HL-60 (cell line): ENCODE measurements at regions not wholly inside any gene's neighbourhood (a gene's known extent, or its start where the extent isn't known, plus 50 kb on each side); places are given as distances from the start of the nearest gene placed in this dataset.

Experiments
- CTCF ChIP-seq: IDR thresholded peaks from one replicate; pipeline ENCODE4 v1.5.1; 2011; ENCODE audit warnings: low read length, control low read depth, inconsistent platforms; ENCODE audit not compliant: insufficient read depth
- POLR2AphosphoS5 ChIP-seq: IDR thresholded peaks from 2 replicates; pipeline ENCODE4 v1.6.1; 2012; ENCODE audit warnings: low read depth

GRCh38 chr12:74166096-74166495, 371.5 kb upstream of the ATXN7L3B start:
- TF ChIP-seq CTCF (no peak), POLR2AphosphoS5 (no peak)
